GM10266 (cell line): ENCODE measurements at regions not wholly inside any gene's neighbourhood (a gene's known extent, or its start where the extent isn't known, plus 50 kb on each side); places are given as distances from the start of the nearest gene placed in this dataset.
"Not testable (repeated sequence)": the region's sequence is repeated elsewhere in the genome, so short reads cannot be mapped to it uniquely, and the experiment has no call there.

Source experiments
- DNase-seq: peaks from one replicate; pipeline ENCODE4 v3.0.0; 2012; ENCODE audit errors: extremely low spot score
- CTCF ChIP-seq: IDR thresholded peaks from 2 replicates; pipeline ENCODE4 v1.5.1; 2012; ENCODE audit warnings: mild to moderate bottlenecking, low read depth; ENCODE audit not compliant: control insufficient read depth, insufficient read depth; ENCODE audit errors: missing control alignments

- no peak for DNase-seq
Observed at GRCh38 chr5:156087577-156088110, 239.3 kb upstream of the SGCD start.

GRCh38 chr5:156089955-156090940, 236.7 kb upstream of the SGCD start:
- DNase-seq: not testable (repeated sequence)

More at GRCh38 chr5:156087577-156088110, 239.3 kb upstream of the SGCD start:
- no peak for TF ChIP-seq CTCF

- DNase-seq: no peak
- TF ChIP-seq CTCF: no peak
Observed at GRCh38 chr5:156093024-156093423, 233.9 kb upstream of the SGCD start.

- DNase-seq: no peak
- no peak for TF ChIP-seq CTCF
Observed at GRCh38 chr5:156094001-156094400, 233.0 kb upstream of the SGCD start.

GRCh38 chr5:156095709-156096241, 231.2 kb upstream of the SGCD start:
- DNase-seq: no peak
- no peak for TF ChIP-seq CTCF

GRCh38 chr5:156096259-156096658, 230.7 kb upstream of the SGCD start:
- DNase-seq: no peak
- no peak for TF ChIP-seq CTCF

GRCh38 chr5:156103155-156103885, 223.6 kb upstream of the SGCD start:
- no peak for DNase-seq
- no peak for TF ChIP-seq CTCF
